GM12892 (cell line): ENCODE measurements at regions not wholly inside any gene's neighbourhood (a gene's known extent, or its start where the extent isn't known, plus 50 kb on each side); places are given as distances from the start of the nearest gene placed in this dataset.

Source experiments
- POLR2A ChIP-seq: IDR thresholded peaks from 2 replicates; pipeline ENCODE4 v1.6.1; 2011; ENCODE audit warnings: low read depth, low read length, control low read depth
- POLR2AphosphoS5 ChIP-seq: IDR thresholded peaks from 2 replicates; pipeline ENCODE4 v1.6.1; 2011; ENCODE audit warnings: low read depth, low read length, control low read depth
- TAF1 ChIP-seq: IDR thresholded peaks from 2 replicates; pipeline ENCODE4 v1.6.1; 2011; ENCODE audit warnings: low read depth, mild to moderate bottlenecking, control low read depth, low read length, borderline replicate concordance

DNA sequence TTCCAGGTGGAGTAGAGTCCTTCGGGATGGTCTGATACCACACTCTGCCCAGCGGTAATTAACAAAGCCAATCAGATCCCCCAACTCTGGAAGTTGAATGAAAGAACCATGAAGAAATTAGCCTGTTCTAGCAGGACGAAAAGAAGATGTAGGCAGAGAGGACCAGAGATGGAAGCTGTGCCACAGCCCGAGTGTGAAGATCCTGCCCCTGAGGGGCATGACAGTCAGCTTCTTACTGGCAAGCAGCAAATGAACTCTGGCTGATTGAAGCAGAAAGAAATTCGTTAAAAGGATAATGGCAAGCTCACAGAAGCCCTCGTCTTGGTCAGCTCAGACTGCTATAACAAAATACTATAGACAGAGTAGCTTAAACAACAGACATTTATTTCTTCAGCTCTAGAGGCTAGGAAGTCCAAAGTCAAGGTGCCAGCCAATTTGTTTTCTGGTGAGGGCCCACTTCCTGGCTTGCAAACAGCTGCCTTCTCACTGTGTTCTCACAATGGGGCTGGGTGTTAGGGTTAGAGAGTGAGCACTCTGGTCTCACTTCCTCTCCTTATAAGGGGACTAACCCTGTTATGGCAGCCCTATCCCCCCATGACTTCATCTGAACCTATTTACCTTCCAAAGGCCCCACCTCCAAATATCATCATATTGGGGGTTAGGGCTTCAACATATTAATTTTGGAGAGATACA, 307.1 kb downstream of the VPS13C start:
- no peak for TF ChIP-seq POLR2AphosphoS5
- no peak for TF ChIP-seq POLR2A
- TF ChIP-seq TAF1: no peak
